Lung (tissue), 11 donors: ENCODE measurements at regions not wholly inside any gene's neighbourhood (a gene's known extent, or its start where the extent isn't known, plus 50 kb on each side); places are given as distances from the start of the nearest gene placed in this dataset.
"Not testable (repeated sequence)": the region's sequence is repeated elsewhere in the genome, so short reads cannot be mapped to it uniquely, and the experiment has no call there.

ENCODE experiments used
- ATAC-seq: fragments of 200-7000 bp; cut with Tn5 transposase; one replicate; pipeline ENCODE4 v1.9.1; 2020; ENCODE audit warnings: moderate number of reproducible peaks; ENCODE audit not compliant: insufficient read depth, low FRiP score
- DNase-seq, 3 donors: peaks; one replicate each; pipeline ENCODE4 v3.0.0-alpha.2; 2013 to 2017
- H3K27ac ChIP-seq, 2 donors: one replicate each; pipeline ENCODE4 v1.5.1; 2013; ENCODE audit warnings: mild to moderate bottlenecking in 2 of 2, moderate library complexity in 2 of 2, control low read depth in 1 of 2, inconsistent platforms in 1 of 2, low read depth in 1 of 2, low read length in 1 of 2
- H3K27me3 ChIP-seq, 3 donors: one replicate each; pipeline ENCODE4 v1.5.1; 2013; ENCODE audit warnings: low read length in 2 of 3; ENCODE audit not compliant: control insufficient read depth in 3 of 3, insufficient read depth in 3 of 3
- H3K36me3 ChIP-seq, 4 donors: one replicate each; pipeline ENCODE4 v1.5.1; 2013; ENCODE audit warnings: low read length in 4 of 4, mild to moderate bottlenecking in 1 of 4, moderate library complexity in 1 of 4; ENCODE audit not compliant: control insufficient read depth in 4 of 4, insufficient read depth in 4 of 4
- H3K4me1 ChIP-seq, 5 donors: one replicate each; pipeline ENCODE4 v1.5.1; 2013; ENCODE audit warnings: low read length in 5 of 5, mild to moderate bottlenecking in 2 of 5, moderate library complexity in 1 of 5; ENCODE audit not compliant: control insufficient read depth in 5 of 5, insufficient read depth in 5 of 5
- H3K4me3 ChIP-seq: one replicate; pipeline ENCODE4 v1.5.1; 2013; ENCODE audit warnings: mild to moderate bottlenecking, control low read depth, moderate library complexity
- H3K9ac ChIP-seq, 2 donors: one replicate each; pipeline ENCODE4 v1.5.1; 2013; ENCODE audit warnings: low read length in 2 of 2, control low read depth in 1 of 2; ENCODE audit not compliant: insufficient read depth in 1 of 2
- H3K9me3 ChIP-seq, 4 donors: one replicate each; pipeline ENCODE4 v1.5.1; 2013; ENCODE audit warnings: low read length in 3 of 4, mild to moderate bottlenecking in 1 of 4, moderate library complexity in 1 of 4; ENCODE audit not compliant: control insufficient read depth in 4 of 4, insufficient read depth in 3 of 4
- CTCF ChIP-seq: IDR thresholded peaks from 2 replicates; pipeline ENCODE4 v1.5.1; 2012; ENCODE audit warnings: mild to moderate bottlenecking; ENCODE audit errors: control extremely low read depth, extremely low read depth
- whole genome bisulfite sequencing, 2 donors: extraction: QIAGEN DNeasy Blood & Tissue Kit; methylation state at CpG; one replicate each; pipeline ENCODE4 v1.1.7; 2013; 5-methylcytosine and 5-hydroxymethylcytosine counted together
- donor health status: control.
- donor health status: control.
- donor health status: Bipolar disorder and iron deficiency.
- donor health status: healthy.
- donor health status: DM: yes; HTN: yes; CAD: no.

- H3K9me3 ChIP-seq: no peaks in the 10 kb centered on the region
- 80 to 86% methylated on average over 5 of the region's 5 CpGs for WGBS, 2 donors
- no peaks in the 10 kb centered on the region for H3K27me3 ChIP-seq
- H3K36me3 ChIP-seq: no peaks in the 10 kb centered on the region
- DNase-seq (peak in 1 of 3 donors; percentile 24), ATAC-seq (no peak)
- no peak overlapping the region for H3K4me3 ChIP-seq
- peaks cover 0 to 12% (median 4%) of the 10 kb centered on the region in 5 donors for H3K4me1 ChIP-seq
- no peak for TF ChIP-seq CTCF
- H3K27ac ChIP-seq: no peak overlapping the region
- no peak overlapping the region for H3K9ac ChIP-seq
Observed at GRCh38 chr1:169049258-169049938, 57.1 kb upstream of the ATP1B1 start.

DNA sequence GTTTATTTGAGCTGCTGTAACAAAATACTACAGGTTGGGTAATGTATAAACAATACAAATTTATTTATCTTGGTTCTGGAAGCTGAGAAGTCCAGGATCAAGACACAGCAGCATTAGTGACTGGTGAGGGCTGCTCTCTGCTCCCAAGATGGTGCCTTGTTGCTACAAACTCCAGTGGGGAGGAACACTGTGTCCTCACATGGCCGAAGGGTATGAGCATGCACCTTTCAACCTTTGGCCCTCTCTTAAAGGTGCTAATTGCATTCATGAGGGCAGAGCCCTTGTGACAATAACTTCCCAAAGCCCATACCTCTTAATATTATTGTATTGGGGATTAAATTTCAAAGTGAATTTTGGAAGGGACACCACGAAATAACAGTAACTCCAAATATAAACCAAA lies 55.3 kb upstream of the ATP1B1 start:
- Histone ChIP-seq H3K4me3 (no peak overlapping the region), H3K27ac (no peak overlapping the region), H3K9me3 (no peaks in the 10 kb centered on the region), H3K36me3 (no peaks in the 10 kb centered on the region), H3K4me1 (peaks cover 0 to 12% (median 2%) of the 10 kb centered on the region in 5 donors), H3K27me3 (no peaks in the 10 kb centered on the region), H3K9ac (no peak overlapping the region)
- no peak for ATAC-seq
- 95 to 96% methylated on average over 2 of the region's 2 CpGs for WGBS, 2 donors
- TF ChIP-seq CTCF: no peak
- DNase-seq: no peak

- H3K9me3 ChIP-seq, H3K9ac ChIP-seq, DNase-seq, H3K27me3 ChIP-seq, H3K27ac ChIP-seq, H3K36me3 ChIP-seq, H3K4me3 ChIP-seq, ATAC-seq: not testable (repeated sequence)
- peaks cover 0 to 12% (median 2%) of the 10 kb centered on the region in 5 donors for H3K4me1 ChIP-seq
- WGBS, 2 donors: 91 to 93% methylated on average over 5 of the region's 5 CpGs
Observed at GRCh38 chr1:169052171-169052570, 54.3 kb upstream of the ATP1B1 start.

- ATAC-seq (no peak), DNase-seq (no peak)
- Histone ChIP-seq H3K27me3 (no peaks in the 10 kb centered on the region), H3K9ac (no peak overlapping the region), H3K4me3 (no peak overlapping the region), H3K4me1 (peaks cover 0 to 12% (median 0%) of the 10 kb centered on the region in 5 donors), H3K9me3 (no peaks in the 10 kb centered on the region), H3K36me3 (no peaks in the 10 kb centered on the region), H3K27ac (no peak overlapping the region)
- TF ChIP-seq CTCF: no peak
- WGBS, 2 donors: 20 to 42% methylated on average over 1 of the region's 1 CpG
Observed at GRCh38 chr1:169052727-169053126, 53.8 kb upstream of the ATP1B1 start.
